Stimulated activated CD8-positive, alpha-beta memory T cell treated with anti-CD3 and anti-CD28 coated beads, Interleukin-15, amount 100 ng/mL, for 24 hours (primary cell): ENCODE measurements at regions not wholly inside any gene's neighbourhood (a gene's known extent, or its start where the extent isn't known, plus 50 kb on each side); places are given as distances from the start of the nearest gene placed in this dataset.

Experiments used
- DNase-seq: peaks from one replicate; pipeline ENCODE4 v3.0.0-alpha.2; 2020; ENCODE audit warnings: low read depth

DNA sequence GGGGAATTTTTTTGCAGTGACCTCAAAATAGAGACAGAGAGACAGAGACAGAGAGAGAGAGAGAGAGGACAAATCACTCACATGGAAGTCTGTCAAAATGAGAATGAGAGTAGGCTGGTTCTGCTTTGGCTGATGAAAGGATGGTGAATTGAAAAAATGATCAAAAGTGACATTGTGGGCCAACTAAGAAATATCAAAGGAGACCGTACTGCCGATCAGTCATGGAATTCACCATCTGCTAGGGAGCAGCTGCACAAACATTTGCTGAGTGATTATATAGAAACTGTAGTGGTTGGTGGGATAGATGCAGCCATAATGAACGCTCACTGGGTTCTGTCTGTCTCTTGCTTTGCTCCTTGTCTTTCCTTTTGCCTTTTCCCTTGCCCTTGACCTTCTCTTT is 476.6 kb upstream of the SGCD start:
- DNase-seq: no peak

DNA sequence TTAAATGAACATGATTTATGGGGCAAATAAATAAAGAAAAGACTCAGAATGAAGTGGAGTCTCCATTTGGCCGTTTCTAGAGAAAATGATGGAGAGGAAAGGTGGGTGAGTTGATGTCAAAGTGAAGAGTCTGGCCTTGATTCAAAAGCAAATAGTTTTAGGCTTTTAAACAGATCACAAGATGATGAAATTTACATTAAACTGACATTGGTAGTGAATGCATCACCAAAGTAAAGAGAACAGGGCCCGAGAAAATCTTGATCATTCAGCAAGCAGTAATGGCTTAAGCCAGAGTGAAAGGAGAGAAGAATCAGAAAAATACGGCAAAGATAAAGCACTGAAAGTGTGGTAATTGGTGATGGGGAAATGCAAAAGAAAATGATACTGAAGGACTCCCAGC is 460.0 kb upstream of the SGCD start:
- DNase-seq: no peak

DNA sequence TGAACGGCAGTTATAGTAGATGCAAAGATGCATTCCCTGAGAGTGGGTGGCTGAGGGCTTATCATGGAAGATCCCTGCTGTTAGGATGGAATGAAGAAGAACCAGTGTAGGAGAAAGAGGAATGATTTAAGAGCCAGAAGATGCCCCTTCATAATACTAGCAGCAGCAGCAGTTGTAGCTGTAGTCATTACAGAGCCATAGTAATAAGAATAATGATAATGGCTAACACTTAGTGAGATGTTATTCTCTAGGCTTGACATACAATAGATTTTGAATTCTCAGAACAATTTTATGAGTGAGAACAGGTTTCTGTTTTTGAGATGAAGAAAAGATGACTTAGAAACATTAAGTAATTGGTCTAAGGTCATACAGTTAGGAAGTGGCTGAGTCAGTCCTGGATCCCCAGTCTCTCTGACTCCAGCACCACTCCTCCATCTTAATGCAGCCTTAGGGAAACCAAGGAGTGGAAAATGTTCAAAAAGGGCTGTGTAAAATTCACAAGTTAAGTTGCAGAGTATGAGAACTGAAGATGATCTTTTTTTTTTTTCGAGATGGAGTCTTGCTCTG is 459.4 kb upstream of the SGCD start:
- no peak for DNase-seq

DNA sequence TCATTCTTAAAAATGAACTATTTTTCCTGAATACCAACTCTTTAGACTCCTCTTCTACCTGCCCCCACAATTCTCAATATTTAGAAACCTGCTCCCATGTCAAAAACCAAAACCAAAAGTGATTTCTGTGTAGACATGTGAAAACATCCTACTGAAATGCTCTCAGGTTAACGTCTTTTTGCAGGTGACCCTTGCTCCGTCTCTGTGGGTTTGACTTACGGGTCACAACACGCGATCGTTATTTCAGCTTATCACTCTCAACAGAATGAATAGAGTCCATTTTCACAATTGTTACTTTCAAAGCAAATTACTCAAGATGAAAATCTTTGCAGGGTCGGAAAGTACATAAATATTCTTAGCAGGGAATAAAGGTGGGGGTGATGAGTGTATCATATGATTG is 456.3 kb upstream of the SGCD start:
- no peak for DNase-seq

DNA sequence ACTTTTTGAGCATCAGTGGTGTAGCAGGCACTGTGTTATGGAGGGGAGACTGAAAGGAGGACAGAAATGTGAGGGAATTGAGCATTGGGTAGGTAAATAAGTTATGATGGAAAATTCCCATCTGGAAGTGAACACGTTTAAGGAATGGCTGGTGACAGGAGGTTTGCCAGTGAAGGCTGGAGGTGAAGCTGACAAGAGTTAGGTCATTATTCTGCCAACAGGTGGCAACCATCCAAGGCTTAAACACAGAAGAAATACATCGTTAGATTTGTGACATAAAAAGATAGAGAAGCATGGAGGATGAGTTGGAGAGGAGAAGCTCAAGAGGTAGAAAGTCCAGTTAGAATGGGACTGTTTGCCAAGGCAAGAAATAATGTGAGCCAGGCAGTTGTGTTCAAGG is 455.3 kb upstream of the SGCD start:
- no peak for DNase-seq

DNA sequence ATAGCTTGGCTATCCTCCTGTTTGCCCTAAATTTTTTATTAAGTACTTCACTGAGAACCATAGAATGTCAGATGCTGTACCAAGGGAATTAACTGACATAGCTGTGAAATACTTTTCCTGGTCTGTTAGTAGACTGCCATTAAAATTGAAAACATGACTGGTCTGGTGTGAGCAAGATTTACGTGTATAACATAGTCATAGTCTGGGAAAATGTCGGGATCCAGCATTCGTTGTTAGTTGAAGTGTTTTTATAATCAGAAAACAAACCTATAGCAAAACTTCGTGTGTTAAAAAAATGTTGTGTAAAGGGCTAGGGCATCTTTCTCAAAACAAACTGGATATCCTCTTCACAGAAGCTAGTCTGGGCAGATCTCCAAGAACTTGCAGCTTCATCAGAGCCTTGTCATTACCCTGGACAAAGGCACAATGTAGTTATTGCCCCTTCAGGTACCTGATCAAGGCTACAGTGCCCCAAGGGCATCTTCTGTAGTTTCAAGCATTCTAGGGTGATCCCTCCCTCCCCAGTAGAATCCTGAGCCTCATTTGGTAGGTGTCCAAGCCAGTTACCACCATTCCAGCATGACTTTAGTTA is 454.2 kb upstream of the SGCD start:
- no peak for DNase-seq

DNA sequence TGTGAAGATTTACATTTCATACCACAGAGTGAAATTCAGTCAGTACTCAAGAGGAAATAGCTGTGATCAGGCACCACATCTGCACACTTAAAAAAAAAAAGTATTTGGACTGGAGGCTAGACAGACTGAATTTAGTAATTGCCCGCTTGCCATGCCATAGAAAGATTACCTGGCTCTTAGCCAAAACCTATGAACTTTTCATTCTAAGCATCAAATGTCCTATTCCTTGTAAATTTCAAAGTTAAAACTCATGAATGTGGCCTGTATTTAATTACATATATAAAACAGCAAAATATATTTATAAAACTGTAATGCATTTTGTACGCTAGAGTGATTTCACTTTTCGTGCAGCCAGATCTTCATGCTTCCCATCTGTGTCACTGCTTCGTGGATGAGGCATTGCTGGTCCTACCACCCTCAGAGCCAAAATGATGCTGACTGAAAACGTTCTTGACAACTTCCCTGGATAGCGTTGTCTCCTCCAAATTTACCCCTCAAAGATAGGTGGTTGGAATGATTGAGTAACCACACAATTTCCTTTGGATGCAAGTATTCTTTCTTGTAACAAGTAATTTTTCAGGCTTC is 447.9 kb upstream of the SGCD start:
- DNase-seq: no peak

DNA sequence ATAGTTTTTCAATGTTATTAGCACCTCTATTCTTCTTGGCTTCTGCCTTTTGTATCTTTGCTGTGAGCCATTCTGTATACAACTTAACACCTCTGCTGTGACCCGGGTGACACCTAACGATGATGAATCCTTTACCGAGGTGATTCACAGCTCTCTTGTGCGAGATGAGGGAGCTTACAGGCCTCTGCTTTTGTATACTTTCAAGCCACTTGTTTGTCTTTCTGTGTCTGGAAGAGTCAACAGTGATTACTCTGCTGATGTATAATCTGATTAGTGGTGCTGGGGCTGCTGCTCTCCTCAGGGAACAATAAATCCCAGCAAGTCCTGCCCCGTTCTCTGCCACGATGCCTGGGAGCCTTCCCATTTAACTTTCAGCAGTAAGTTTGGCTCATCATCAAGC is 442.9 kb upstream of the SGCD start:
- DNase-seq: no peak

DNA sequence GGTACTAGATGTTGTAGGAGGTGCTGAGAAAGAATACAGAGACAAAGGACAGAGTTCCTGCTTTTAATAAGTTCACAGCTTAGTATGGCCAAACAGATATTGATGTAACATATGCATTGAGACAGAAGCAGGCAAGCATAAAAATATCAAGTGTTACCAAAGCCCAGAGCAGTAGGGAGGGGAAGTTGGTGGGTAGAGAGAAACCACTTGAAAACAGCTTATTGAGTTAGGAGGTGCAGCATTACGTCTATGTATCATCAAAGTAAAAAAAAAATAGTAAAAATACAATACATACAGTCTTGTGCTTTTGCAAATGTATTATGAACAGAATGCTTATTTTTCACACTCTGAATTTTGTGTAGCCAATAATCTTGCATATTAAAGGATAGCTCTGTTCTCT is 441.8 kb upstream of the SGCD start:
- DNase-seq: no peak

DNA sequence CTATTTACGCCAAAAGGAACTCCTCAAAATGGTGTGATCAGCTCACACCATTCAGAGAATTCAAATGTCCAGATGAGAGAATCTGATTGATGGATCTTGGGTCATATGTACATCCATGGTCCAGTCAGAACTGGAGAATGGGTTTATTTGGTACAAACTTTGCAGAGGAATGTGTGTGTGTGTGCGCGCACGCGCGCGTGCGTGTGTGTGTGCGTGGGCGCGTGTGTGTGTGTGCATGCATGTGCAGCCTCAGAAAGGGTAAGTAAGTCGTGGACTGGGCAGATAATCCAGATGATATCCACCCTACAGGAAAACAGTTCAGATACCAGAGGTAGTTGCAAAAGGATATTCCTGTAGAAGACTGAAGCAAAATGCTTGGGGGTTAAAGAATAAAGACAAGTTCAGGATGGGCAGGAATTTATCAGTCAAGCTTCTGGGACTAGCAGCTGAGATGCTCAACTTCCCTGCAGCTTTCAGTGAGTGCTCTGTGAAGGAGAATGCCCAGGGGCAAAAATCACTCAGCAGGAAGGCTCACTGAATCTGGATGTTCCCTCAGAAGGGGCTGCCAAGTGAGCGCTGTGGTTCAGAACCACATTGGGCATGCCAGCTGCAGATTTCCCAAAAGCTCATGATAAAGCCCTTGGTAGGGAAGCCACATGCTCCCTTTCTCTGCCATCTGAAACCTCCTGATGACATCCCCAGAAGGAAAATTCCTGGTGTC is 440.5 kb upstream of the SGCD start:
- no peak for DNase-seq

DNA sequence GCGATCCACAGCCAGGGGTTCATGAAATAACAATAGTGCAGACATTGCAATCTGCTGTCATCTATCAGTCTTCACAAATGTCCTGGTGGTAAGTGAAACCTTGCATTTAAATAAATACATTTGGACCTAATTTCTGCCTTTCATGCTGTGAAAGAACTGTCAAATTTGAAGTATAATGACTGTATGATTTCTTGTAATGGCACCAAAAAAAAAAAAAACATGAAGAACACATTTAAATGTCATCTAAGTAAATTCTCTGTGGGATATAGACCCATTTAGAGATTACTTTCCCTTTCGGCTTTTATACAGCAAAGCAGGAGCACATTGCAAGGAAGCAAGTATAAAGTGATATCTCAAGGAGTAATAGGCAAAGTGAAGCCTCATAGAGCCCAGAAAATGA is 431.5 kb upstream of the SGCD start:
- DNase-seq: no peak

DNA sequence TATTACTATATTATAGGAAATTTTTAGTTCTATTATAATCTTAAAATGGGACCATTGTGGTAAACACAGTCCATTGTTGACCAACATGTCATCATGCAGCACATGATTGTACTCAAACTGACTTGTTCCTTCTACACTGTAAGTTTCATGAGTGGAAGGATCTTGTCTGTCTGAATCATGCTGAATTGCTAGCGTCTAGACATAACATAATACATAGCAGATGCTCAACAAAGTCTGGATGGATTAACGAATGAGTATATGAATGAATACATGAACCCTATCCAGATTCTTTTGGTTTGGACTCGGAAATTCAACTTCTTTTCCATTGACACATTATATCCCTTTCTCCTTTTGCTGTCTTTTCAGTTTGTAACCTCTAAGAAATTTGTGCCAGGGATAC is 429.2 kb upstream of the SGCD start:
- no peak for DNase-seq

DNA sequence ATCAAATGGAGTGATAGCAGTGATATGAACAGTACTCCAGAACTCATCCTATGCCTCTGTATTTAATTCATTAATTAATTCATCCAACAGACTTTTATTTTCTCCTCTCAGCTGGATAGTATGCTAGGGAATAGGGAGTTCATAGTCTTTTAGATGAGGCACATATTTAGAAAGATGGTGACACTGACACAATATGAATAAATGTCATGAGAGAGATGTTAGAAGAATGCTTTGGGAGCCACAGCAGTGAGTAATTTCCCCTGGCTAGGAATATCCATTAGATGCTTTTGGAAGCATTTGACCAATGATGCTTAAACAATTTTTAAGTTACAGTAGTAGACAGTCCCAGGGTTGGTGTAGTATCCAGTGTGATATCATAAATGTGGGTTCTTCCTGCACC is 428.7 kb upstream of the SGCD start:
- DNase-seq: no peak

DNA sequence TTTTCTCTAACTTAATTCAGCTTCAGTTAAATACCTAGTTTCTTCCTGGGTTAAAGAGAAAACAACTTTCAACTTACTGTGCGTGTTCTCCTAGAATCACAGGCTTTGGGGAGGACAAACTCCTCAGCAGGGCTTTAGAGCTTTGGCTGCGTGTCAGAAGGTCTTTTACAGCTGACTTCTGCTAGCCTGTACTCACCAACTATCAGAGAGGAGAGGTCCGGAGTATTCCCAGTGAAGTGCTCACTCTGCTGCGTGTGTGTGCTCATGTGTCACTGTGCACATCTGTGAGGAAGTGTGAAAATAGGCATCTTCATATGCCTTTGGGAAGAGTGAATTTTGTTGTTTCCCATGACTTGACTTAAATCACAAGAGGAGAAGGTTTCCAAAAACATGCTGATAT is 423.2 kb upstream of the SGCD start:
- no peak for DNase-seq

DNA sequence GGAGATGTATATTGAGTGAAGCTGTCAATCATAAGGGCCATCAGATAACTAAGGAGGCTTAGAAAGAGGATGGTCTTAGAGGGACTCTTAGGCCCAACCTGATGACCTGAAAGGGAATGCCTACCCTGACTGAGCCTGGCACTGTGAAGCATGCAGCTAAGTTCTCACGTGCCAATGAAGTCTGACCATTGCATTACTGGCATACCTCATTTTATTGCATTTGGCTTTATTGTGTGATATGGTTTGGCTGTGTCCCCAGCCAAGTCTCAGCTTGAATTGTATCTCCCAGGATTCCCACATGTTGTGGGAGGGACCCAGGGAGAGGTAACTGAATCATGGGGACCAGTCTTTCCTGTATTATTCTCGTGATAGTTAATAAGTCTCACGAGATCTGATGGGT is 421.6 kb upstream of the SGCD start:
- no peak for DNase-seq

DNA sequence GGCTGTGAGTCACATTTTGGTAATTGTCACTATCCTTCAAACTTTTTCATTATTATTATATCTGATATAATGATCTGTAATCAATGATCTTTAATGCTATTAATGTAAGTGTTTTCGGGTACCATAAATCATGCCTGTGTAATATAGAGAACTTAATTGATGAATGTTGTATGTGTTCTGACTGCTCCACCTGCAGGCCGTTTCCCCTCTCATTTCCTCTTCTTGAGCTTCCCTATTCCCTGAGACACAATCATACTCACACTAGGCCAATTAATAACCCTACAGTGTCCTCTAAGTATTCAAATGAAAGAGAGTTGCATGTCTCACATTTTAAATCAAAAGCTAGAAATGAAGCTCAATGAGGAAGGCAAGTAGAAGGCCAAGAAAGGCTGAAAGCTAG is 420.9 kb upstream of the SGCD start:
- no peak for DNase-seq

DNA sequence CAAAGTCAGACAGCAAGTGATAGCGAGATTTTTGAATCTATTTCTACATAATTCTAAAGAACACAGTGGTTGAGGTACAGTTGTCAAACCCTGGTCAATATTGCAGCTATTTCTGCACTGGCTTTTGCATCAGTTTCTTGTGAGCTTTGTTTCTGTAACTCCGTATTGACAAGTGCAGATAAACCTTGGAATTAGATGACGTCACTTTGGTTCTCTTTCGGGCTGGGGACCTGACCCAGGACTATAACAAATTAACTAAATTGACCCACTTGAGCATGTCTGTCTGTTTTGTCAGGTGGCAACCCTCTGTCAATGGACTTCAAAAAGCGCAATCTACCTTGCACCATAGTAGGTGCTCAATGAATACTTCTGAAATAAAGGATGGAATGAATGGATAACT is 418.4 kb upstream of the SGCD start:
- DNase-seq: no peak

DNA sequence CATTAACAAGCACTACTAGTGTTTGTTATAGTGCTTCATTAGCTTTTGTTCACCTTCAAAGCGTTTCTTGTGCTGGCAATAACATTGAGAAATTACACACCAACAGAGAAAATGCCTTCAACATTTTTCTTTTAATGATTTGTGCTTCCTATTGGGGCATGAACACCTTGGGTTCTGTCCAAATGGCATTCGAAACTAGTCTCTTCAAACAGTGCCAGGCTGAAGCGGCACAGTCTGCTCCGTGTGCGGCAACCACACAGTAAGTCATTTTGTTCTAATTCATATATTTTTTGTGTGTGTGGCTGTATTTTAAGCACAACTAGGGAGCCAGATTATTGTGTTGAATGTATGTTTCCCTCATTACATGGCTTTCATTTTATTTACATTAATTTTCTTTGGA is 414.7 kb upstream of the SGCD start:
- DNase-seq: no peak

DNA sequence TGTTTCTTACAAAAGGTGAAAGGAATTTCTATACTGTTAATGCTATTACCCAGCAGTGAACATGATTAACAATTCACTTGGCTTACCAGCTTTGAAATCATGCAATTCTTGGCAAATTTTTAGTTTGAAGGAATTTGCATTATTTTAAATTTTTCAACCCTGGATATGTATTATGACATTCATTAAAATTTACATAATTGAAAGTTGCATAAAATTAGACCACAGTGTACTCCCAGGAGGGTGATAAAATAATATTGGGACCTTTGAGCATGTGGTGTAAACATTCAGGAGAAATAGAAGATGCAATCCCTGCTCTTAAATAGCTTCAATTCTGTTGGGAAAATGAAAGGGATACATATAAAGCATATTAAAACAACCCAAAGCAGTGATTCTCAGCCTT is 412.2 kb upstream of the SGCD start:
- no peak for DNase-seq

DNA sequence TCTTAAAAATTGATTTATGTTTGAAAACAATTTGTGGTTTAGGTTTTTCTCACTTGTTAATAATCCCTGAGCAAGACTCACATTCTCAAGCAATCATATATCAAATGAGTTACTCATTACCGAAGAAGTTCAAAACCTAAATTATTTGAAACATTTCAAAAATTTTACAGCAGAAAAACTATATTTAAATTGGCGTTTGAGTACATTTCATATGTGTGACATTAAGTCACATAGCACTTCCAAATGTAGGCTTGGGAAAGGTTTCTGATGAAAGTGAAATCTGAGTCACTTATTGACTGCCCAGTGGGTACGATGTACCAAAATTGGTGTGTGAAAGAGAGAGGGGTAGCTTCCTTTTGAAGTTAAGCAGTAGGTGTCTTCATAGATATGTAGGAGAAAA is 411.4 kb upstream of the SGCD start:
- DNase-seq: no peak

DNA sequence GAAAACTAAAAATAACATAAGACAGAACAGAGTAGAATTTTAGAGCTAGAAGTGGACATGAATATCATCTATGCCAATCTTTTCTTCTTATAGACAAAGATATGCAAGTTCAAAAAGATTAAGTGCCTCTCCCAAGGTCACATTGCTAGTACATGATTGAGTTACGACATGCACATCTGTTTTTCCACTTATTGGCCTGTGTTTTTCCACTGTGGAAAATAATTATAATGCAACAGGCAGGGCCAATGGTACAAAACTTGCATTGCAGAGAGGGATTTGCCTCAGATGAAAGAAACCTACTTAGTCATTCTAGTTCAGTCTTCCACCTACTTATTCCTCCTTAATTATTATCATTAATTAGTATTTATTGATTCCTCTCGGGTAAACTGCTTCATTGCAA is 407.8 kb upstream of the SGCD start:
- DNase-seq: no peak

DNA sequence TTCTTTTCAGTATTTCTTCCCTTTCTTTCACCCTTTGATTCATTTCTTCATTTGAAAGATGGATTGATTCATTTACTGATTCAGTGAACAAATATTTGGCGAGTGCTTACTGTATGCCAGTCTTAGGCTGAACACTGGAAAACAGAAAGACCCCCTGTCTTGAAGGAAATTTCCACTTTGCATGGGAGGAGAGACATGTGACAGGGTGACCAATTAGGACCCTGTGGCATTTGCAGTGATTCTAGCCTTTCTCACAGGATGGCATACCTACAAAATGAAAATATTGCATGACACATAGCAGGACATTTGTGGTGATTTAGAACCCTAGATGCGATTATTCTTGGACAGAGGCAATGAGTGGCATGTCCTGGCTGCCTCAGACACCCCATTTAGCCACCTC is 407.2 kb upstream of the SGCD start:
- DNase-seq: no peak

DNA sequence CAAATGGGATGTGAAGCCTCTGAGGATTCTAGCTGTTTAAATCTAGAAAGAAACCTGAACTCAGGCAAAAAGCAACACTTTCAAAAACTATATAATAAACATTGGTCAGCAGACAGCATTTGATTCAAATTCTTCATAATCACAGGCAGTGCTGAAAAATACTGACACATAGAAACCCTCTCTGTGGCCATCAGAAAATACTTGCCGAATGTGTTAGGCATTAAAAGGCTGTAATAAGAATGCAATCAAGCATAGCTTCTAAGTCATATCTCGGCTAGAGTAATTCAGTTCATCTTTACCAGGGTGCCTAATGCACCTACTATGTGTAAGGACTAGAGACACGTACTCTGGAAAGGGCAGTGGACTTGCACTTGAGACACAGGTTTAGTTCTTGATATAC is 405.3 kb upstream of the SGCD start:
- DNase-seq: no peak

DNA sequence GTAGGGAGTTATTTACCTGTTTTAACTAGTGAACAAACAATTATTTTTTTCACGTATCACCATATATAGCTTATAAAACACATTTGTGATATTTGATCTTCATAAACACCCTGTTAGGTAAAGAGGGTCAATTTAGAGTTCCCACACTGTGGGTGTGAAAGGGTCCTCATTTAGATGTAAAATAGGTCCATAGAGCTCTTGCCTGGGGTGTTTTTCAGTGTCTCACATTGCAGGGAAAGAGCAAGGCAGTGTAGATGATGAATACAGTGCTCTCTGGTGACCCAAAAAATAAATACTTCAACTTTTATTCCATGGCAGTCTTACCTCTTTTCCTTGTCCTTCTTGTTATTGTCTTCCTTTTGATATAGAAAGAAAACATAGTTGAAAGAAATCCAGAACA is 403.2 kb upstream of the SGCD start:
- no peak for DNase-seq
